ENCODE measurements at regions not wholly inside any gene's neighbourhood (a gene's known extent, or its start where the extent isn't known, plus 50 kb on each side); places are given as distances from the start of the nearest gene placed in this dataset.
"Not testable (repeated sequence)": the region's sequence is repeated elsewhere in the genome, so short reads cannot be mapped to it uniquely, and the experiment has no call there.

DNA sequence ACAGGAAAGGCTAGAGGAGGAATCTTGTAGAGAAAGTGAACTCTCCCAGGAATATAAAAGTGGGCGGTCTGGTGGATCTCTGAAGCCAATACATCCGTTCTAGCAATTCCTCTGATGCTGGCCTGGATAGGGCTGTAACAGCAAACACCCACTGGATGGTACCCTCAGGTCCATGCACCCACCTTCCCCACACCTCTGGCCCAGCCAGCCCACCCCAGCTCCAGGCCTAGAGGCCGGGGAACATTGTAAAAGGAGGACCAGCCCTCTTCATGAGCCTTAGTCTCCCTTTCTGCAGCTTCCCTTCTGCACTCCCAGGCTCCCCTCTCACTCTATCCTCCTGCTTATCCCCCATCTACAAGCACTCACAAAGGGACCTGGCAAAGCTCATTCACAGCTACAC, 443.9 kb downstream of the BUD13 start:
- no peak for FAIRE-seq

DNA sequence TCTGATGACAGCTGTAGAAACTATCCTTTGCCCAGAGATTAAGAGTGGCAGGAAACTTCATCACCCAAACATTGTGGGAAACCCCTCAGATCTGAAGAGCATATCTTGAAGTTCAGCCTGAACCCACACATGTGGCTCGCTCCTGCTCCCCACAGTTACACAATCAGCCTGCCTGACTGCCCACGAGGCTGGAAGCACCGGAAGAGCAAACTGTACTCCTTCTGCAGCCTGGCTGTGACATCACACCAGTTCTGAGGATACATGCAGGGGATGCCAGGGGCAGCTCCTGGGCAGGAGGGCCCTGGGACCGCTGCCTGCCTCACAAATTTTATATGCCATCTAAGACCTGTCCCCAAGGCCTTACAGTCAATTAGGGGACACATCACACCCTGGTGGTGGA, 444.4 kb downstream of the BUD13 start:
- FAIRE-seq = no peak

DNA sequence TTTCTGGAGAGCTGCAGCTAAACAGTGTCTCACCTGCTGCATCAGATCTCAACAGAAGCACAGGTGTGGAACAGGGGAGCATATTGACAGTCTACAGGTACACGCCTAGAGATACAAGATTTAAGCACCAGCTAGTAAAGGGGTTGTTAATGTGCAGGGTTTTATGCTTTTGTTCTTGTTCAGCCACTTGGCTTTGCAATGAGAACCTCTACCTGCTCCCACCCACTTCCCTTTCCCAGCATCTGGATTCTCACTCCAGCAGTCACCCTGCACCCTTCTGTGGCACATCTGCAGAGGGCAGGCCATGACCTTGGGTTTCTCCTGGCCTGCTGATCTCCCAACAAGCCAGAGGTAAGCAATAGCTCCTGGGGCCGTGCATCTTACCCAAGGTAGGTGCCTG, 446.6 kb downstream of the BUD13 start:
- no peak for FAIRE-seq

DNA sequence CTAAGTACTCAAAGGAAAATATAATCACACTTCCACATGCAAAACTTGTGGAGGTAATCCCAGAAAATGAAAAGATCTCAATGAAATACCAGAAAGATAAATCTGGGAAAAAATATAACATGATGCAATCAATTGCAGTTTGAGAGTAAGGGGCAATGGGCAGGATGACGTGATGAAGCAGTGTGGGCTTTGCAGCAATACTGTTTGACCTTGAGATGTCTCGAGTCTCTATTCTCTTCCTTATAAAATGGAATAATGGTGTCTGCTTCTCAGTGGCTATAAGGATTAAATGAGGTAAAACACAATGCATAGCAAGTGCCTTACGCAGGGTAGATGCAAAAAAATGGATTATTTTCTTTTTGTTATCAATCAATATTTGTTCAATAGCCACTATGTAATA, 447.5 kb downstream of the BUD13 start:
- no peak for FAIRE-seq

DNA sequence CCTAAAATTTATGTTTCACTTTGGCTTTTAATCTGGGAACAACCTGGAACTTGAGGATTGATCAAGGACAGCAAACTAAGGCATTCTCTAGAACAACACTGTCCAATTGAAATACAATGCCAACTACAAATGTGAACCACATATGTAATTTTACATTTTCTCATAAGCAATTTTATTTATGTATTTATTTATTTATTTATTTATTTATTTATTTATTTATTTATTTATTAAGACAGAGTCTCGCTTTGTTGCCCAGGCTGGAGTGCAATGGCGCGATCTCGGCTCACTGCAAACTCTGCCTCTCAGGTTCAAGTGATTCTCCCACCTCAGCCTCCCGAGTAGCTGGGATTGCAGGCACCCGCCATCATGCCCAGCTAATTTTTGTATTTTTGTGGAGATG, 448.7 kb downstream of the BUD13 start:
- FAIRE-seq = not testable (repeated sequence)

DNA sequence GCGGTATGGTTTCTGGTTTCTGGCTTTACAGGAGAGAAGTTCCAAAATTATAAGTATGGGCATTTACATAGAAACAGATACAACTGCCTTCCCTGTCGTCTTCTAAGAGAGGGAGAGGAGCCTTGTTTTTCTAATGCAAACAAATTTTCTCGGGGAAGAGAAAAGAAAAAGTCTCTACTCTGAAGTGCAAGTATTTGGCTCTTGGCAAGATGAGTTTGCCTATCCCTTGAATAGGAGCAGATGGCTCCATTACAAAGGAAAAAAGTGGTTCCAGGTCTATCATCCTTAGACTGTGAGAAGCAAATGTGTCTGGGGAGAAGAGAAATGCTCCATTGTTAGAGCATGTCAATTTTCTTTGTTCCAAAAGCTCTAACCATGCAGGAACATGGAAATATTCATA, 455.6 kb downstream of the BUD13 start:
- no peak for FAIRE-seq

DNA sequence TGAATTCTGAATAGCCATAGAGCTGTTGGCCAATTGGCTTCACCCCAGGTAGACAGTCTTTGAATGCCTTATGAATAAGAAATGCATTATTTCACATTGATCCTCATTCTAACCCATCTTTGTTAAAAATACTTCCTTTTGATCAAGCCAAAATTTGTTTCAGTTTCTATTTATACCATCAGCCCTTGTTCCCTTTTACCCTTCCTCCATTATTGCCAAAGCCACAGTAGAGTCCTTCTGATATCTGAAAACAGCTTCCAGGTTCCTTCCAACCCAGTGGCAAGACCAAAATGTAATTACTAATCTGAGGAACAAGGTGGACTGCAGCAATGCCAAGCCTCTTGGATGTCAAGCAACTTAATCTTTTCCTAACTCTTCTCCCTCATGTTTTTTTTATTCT, 458.8 kb downstream of the BUD13 start:
- no peak for FAIRE-seq

DNA sequence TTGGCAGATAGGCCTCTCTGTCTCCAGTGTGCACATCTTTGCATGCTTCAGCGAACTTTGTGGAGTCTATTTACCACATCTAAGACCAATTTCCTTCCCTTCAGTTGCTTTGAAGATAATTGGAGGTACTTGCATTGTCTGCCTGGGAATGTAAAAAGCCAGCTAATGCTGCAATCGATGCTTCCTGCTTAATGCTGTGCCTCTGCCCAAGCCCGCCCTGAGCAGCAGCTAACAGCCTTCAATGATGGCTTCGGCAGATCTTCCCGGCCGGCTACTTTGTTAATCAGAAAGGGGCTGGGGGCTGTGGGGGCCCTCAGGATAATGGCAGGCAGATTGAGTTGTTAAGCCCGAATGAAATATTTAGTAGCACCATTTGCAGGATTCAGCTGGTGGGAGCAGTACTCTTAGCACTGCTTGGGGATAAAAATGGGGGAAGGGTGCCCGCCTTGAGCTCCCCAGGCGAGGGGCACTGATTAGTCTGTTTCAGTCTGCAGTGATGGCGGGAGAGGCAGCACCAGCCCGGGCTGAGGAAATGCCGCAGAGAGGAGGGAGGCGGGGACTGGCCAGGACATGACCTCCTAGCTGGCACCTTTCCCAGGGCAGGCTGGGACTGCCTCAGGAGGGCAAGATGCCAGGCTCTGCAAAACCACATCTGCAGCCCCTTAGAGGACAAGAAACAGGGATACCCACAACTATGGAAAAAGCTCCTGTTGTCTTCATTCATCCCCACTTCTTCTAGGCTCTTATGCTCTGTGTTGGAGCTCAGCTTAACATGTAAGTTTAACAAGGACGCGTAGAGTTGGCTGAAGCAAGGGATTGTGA, 460.0 kb downstream of the BUD13 start:
- no peak for FAIRE-seq

- no peak for FAIRE-seq
These were observed 461.6 kb downstream of the BUD13 start for GRCh38 chr11:116311206-116311605.

DNA sequence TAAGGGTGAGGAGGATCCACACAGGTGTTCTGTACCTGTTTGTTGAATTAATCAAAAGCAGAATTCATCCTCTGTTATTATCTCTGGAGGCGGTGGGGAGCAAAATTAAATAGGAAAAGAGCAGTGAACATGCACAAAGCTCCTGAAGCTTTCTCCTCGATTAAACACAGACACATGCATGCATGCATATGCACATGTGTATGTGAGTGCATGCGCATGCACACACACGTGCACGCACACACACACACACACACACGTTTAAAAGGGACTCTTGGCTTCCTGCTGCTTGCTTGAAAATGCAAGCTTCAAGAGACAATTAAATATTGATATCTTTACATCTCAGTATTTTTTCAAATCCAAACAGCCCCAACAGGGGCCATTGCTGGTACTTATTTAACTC, 462.1 kb downstream of the BUD13 start:
- no peak for FAIRE-seq

DNA sequence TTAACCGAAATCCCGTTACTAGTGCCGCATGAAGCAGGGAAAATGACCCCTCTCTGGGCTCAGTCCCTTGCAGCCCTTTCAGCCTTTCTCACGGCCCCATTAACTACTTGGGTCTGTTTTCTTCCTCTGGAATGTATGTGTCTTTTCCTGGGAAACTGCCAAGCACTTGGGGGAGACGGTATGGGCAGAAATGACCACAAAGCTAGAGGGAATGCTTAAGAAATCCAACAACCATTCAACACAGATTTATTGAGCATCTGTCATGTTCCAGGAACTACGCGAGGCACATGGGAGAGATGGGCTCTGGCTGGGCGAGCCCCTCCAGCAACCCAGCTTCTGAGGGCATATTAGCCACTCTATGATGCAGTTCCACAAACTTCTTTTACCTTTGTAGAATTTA, 462.6 kb downstream of the BUD13 start:
- FAIRE-seq = no peak

DNA sequence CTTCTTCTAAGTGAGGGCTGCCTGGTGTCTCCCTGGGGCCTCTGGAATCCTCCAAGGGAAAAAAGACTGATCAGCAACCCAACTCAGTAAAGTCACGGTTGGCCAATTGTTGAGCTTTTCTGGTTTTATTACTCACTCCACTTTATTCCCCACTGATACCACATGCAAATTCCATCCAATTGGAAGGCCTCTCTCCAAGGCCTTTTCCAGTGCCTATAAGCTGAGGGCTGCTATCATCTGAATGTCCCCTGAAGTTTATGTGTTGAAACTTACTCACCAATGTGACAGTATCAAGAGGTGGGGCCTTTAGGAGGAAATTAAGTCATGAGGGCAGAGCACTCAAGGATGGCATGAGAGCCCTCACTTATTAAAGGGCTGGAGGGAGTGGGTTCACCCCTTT, 463.3 kb downstream of the BUD13 start:
- FAIRE-seq = no peak

DNA sequence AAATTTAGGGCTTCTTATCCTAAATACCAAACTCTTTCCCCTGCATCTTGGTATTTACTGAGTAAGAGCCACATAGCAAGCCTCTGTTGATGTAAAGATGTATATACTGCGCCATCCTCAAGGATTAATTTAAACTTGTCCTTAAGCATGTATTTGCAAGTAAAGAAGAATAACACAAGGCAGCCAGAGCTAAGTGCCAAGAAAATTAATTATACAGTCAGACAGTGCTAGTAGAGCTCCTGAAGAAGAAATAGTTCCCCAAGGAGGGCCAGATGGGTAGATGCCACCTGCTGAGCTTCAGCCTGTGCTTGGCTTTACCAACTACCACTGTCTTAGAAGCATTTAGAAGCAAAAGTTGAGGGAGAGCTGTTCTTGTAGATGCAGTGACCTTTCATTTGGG, 470.0 kb downstream of the BUD13 start:
- no peak for FAIRE-seq

DNA sequence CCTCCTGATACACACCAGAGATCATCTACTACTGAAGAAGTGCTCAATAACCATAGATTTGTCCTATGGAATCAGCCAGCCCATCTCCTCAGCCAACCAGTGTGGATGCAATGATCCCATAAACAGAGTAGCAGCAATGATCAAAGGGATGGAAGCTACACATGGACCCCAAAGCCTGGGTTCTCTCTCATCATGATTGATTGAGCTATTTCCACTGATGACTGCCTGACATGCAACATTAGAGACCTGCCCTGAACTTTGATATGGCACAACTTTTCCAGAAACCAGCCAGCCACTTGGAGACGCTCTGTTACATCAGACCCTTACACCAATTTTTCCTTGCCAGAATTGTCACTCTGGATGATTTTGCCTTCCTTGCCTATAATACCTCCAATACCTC, 471.6 kb downstream of the BUD13 start:
- no peak for FAIRE-seq

DNA sequence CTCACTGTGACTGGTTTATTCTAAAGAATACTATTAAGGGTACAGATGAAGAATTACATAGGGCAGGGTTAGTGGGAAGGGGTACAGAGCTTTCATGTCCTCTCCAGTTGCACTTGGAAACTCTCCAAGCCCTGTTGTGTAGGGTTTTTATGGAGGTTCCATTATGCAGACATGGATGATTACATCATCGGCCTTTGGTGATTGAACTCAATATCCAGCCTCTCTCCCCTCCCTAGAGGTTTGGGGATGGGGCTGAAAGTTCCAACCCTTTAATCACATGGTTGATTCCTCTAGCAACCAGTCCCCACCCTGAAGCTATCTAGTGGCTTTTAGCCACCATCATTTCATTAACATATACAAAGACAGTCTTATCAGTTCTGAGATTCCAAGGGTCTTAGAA, 472.6 kb downstream of the BUD13 start:
- no peak for FAIRE-seq

- no peak for FAIRE-seq
These were observed 478.2 kb downstream of the BUD13 start for GRCh38 chr11:116294630-116295029.

GRCh38 chr11:116287866-116288265, 484.9 kb downstream of the BUD13 start:
- FAIRE-seq = no peak

DNA sequence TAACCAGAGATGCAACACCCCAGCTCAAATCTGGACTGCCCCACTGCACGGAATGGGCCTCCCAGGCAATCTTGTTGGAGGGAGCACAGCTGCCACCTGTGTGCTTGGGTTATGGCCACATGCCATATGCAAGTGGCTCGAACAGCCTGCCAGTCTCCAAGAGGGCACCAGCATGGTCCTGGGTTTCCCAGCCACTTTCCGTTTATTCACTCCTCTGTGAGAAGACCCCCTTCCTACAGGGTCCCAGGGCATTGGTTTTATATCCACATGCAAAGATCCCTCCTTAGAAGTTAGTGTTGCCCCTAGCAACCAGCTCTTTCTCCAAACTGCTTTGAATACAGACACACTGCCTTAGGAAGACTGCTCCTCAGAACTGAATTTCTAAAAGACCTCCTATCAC, 487.8 kb downstream of the BUD13 start:
- FAIRE-seq = no peak

- FAIRE-seq = no peak
These were observed 489.5 kb downstream of the BUD13 start for GRCh38 chr11:116283300-116283699.

DNA sequence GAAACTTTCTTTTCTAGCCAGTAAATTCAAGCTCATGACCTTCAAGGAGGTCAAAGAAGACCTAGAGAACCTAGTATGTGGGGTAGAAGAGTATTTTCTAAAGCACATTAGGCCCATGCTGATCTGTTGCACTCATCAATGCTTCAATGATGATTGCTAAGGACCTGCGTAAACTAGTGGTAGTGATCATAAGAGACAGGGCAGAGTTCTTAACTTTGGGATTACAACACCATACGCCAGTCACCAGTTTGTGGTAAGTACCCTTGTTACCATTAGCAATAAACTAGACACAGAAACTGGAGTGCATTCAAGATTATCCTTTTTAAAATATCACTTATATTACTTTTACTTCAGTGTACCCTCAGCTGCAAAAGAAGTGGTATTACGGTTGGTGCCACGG, 490.3 kb downstream of the BUD13 start:
- FAIRE-seq = no peak

GRCh38 chr11:116281173-116282160, 491.3 kb downstream of the BUD13 start:
- FAIRE-seq = no peak

DNA sequence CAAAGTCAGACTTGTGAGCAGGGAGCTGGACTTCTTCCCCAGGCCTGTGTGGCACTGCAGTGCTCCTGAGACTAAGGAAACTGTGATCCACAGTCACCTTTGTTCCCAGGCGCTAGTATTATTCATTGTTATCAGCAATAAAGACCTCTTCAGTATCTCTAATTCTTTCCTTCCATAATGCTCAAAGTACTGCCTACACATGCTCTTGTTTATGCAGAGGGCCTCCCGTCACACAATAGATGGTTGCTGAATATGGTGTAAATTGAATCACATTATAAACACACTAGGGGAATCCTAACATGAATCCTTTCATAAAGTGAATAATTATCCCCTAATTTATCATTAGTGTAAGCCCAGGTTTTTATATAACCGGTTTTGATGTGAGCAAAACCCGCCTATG, 493.3 kb downstream of the BUD13 start:
- FAIRE-seq = no peak

DNA sequence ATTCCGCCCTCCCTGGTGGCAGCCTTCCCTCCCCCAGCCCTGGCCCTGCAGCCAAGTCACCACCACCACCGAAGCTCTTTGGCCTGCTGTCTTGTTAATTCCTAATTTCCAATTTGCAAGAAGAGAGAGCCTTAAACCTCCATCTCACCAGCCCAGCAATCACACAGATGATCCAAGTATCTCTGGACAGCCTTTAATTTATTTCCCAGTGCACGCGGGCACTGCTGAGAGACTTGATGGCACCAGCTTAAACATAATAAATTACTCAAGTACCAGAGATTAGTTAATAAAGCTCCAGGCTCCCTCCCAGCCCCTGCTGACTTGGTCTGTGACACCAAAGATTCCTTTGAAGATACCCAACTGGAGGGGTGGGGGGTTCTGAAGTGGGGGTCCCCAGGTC, 494.7 kb downstream of the BUD13 start:
- FAIRE-seq = no peak

Measured in islet of Langerhans (tissue), 1 donor.